NCI-H2196 treated with DMSO at 0.1 percent for 48 hours (cell line): ENCODE measurements at regions not wholly inside any gene's neighbourhood (a gene's known extent, or its start where the extent isn't known, plus 50 kb on each side); places are given as distances from the start of the nearest gene placed in this dataset.

Experiments used
- DNase-seq: peaks from one replicate; lab custom pipeline; 2025; ENCODE audit not compliant: unreplicated experiment; lab: John Stamatoyannopoulos, UW

- DNase-seq, result no peak
Observed at GRCh38 chr14:57943541-57943940, 77.6 kb upstream of the SLC35F4 start.

GRCh38 chr14:57943038-57943437, 77.1 kb upstream of the SLC35F4 start:
- DNase-seq, result no peak

GRCh38 chr14:57939084-57939483, 73.2 kb upstream of the SLC35F4 start:
- DNase-seq, result no peak

- no peak for DNase-seq
Observed at GRCh38 chr14:57938533-57938932, 72.6 kb upstream of the SLC35F4 start.

GRCh38 chr14:57937676-57938075, 71.8 kb upstream of the SLC35F4 start:
- DNase-seq, result no peak

GRCh38 chr14:57933349-57933748, 67.5 kb upstream of the SLC35F4 start:
- DNase-seq, result peak; percentile 32

GRCh38 chr14:57930241-57930975, 64.5 kb upstream of the SLC35F4 start:
- no peak for DNase-seq

GRCh38 chr14:57928732-57929131, 62.8 kb upstream of the SLC35F4 start:
- no peak for DNase-seq

GRCh38 chr14:57921377-57921776, 55.5 kb upstream of the SLC35F4 start:
- DNase-seq, result no peak

GRCh38 chr14:57918791-57919190, 52.9 kb upstream of the SLC35F4 start:
- no peak for DNase-seq
